K562 (cell line): ENCODE measurements at regions not wholly inside any gene's neighbourhood (a gene's known extent, or its start where the extent isn't known, plus 50 kb on each side); places are given as distances from the start of the nearest gene placed in this dataset.

Source experiments
- ATAC-seq: fragments of 200-7000 bp; cut with Tn5 transposase; 3 replicates; pipeline ENCODE4 v1.9.1; 2020; ENCODE audit warnings: moderate library complexity
- BruUV-seq: library from RNA; stranded (reverse); fragments of 400-500 nt; replicated peaks from 2 replicates; lab custom pipeline; 2021; lab: Mats Ljungman, UMichigan
- CTCF ChIA-PET: fragments of 300-600 bp; formaldehyde crosslinking; extraction: SDS; loops from one replicate; lab custom pipeline; 2021; ENCODE audit warnings: low intra/inter-chr PET ratio; lab: Yijun Ruan, JAX
- POLR2A ChIA-PET: fragments of 300-600, 350-650 bp; sonication (Branson Sonifier 250); formaldehyde crosslinking; extraction: SDS; loops from one replicate; lab custom pipeline; 2021; ENCODE audit warnings: antibody characterized with exemption, inconsistent platforms; lab: Yijun Ruan, JAX
- DNase-seq, 4 experiments: peaks; one replicate each; pipeline versions ENCODE4 v3.0.0 to v3.0.0-alpha.2; 2011 to 2018; ENCODE audit warnings: low spot score in 3 of 4, mixed read lengths in 3 of 4; ENCODE audit errors: extremely low read depth in 1 of 4
- FAIRE-seq: peaks from 2 replicates; lab custom pipeline; 2011; peaks lifted over from hg19 to GRCh38; lab: Jason Lieb, UNC
- H2AFZ ChIP-seq: 2 replicates; pipeline ENCODE4 v1.6.0; 2011; ENCODE audit warnings: low read depth, low read length, control low read depth, inconsistent platforms
- H3K27ac ChIP-seq: fragments of 200-600 bp; 3 replicates; pipeline ENCODE4 v1.8.0; 2011; ENCODE audit warnings: low read depth, mild to moderate bottlenecking, control low read depth, inconsistent platforms, low read length, moderate library complexity, mixed read lengths; ENCODE audit errors: extremely low read depth
- H3K27me3 ChIP-seq, 2 experiments: fragments of 300-600 bp in 1 of 2; 2 replicates in 1 of 2; 3 replicates in 1 of 2; pipeline versions ENCODE4 v1.6.0 to v1.8.0; 2011; ENCODE audit warnings: inconsistent platforms in 2 of 2, low read length in 2 of 2, mild to moderate bottlenecking in 1 of 2, mixed read lengths in 1 of 2, moderate library complexity in 1 of 2; ENCODE audit not compliant: control insufficient read depth in 2 of 2, insufficient read depth in 2 of 2
- H3K36me3 ChIP-seq: fragments of 300-600 bp; 3 replicates; pipeline ENCODE4 v1.8.0; 2011; ENCODE audit warnings: mild to moderate bottlenecking, low read length, inconsistent platforms; ENCODE audit not compliant: control insufficient read depth, insufficient read depth
- H3K4me1 ChIP-seq, 2 experiments: fragments of 200-600 bp in 1 of 2; replicated peaks in 1 of 2; 2 replicates in 1 of 2; 3 replicates in 1 of 2; pipeline versions ENCODE4 v1.5.1 to v1.8.0; 2011; ENCODE audit warnings: inconsistent platforms in 2 of 2, low read length in 2 of 2, mild to moderate bottlenecking in 1 of 2, mixed read lengths in 1 of 2, moderate library complexity in 1 of 2; ENCODE audit not compliant: control insufficient read depth in 2 of 2, insufficient read depth in 2 of 2
- H3K4me2 ChIP-seq: 2 replicates; pipeline ENCODE4 v1.6.1; 2011; ENCODE audit warnings: low read length, control low read depth, inconsistent platforms, mixed read lengths; ENCODE audit not compliant: insufficient read depth
- H3K4me3 ChIP-seq: fragments of 200-600 bp; sonication (generic), shearing (Covaris generic); 2 replicates; pipeline ENCODE4 v1.5.1; 2016; ENCODE audit warnings: control low read depth, inconsistent platforms
- H3K79me2 ChIP-seq: fragments of 200-600 bp; 3 replicates; pipeline ENCODE4 v1.8.0; 2011; ENCODE audit warnings: low read length, inconsistent platforms; ENCODE audit not compliant: control insufficient read depth, insufficient read depth
- H3K9ac ChIP-seq, 2 experiments: 2 replicates each; pipeline versions ENCODE4 v1.6.0 to v1.6.1; 2011; ENCODE audit warnings: low read depth in 2 of 2, low read length in 2 of 2, control low read depth in 1 of 2, inconsistent platforms in 1 of 2, mild to moderate bottlenecking in 1 of 2, mixed read lengths in 1 of 2; ENCODE audit not compliant: insufficient read depth in 1 of 2
- H3K9me1 ChIP-seq: one replicate; pipeline ENCODE4 v1.6.0; 2011; ENCODE audit warnings: inconsistent platforms, mild to moderate bottlenecking, low read length, moderate library complexity; ENCODE audit not compliant: control insufficient read depth, insufficient read depth
- H3K9me3 ChIP-seq: replicated peaks from 2 replicates; pipeline ENCODE4 v1.5.1; 2011; ENCODE audit warnings: low read depth, low read length, inconsistent platforms; ENCODE audit not compliant: control insufficient read depth, insufficient read depth
- H4K20me1 ChIP-seq: replicated peaks from 2 replicates; pipeline ENCODE4 v1.6.1; 2011; ENCODE audit warnings: low read length, inconsistent platforms, mixed read lengths; ENCODE audit not compliant: control insufficient read depth, insufficient read depth
- CBFA2T3 ChIP-seq: fragments of 450-650 bp; IDR thresholded peaks from 2 replicates; pipeline ENCODE4 v1.6.1; 2017
- ESRRA ChIP-seq: fragments of 450-650 bp; IDR thresholded peaks from 2 replicates; pipeline ENCODE4 v1.6.1; 2014; ENCODE audit warnings: low read depth, mild to moderate bottlenecking, moderate library complexity, borderline replicate concordance
- NR2F6 ChIP-seq: fragments of 450-650 bp; formaldehyde crosslinking; IDR thresholded peaks from 2 replicates; pipeline ENCODE4 v1.4.0; 2020; ENCODE audit warnings: mild to moderate bottlenecking
- YY1 ChIP-seq, 3 experiments: IDR thresholded peaks; 2 replicates each; pipeline ENCODE4 v1.6.1; 2011; ENCODE audit warnings: low read length in 2 of 3, mild to moderate bottlenecking in 2 of 3, moderate library complexity in 2 of 3, borderline replicate concordance in 1 of 3, control low read depth in 1 of 3, low read depth in 1 of 3; ENCODE audit not compliant: insufficient read depth in 3 of 3, insufficient replicate concordance in 2 of 3, control insufficient read depth in 1 of 3, insufficient read length in 1 of 3; ENCODE audit errors: extremely low read depth in 1 of 3
- ZNF23 ChIP-seq: fragments of 250-450 bp; sonication (Bioruptor Pico); IDR thresholded peaks from 2 replicates; pipeline ENCODE4 v1.4.0; 2020; ENCODE audit warnings: mild to moderate bottlenecking
- ZNF431 ChIP-seq: sonication (generic); formaldehyde crosslinking; IDR thresholded peaks from 2 replicates; pipeline ENCODE4 v1.8.0; 2022; ENCODE audit warnings: mild to moderate bottlenecking, missing genetic modification reagents
- ZNF668 ChIP-seq: fragments of 250-450 bp; sonication (Bioruptor Pico); IDR thresholded peaks from 2 replicates; pipeline ENCODE4 v1.8.0; 2022; ENCODE audit warnings: mild to moderate bottlenecking, inconsistent platforms
- ZSCAN29 ChIP-seq: fragments of 450-650 bp; IDR thresholded peaks from 2 replicates; pipeline ENCODE4 v1.6.1; 2017
- WGBS: fragments of 100-300 bp; shearing (Covaris generic); methylation state at CpG from one replicate; pipeline ENCODE4 v1.1.6; 2016; ENCODE audit warnings: low coverage, mixed read lengths; ENCODE audit not compliant: insufficient coverage; ENCODE audit errors: missing lambda C conversion rate; 5-methylcytosine and 5-hydroxymethylcytosine counted together
- in situ Hi-C: fragments of 300-500 bp; cut with MboI; formaldehyde crosslinking; loops from 4 replicates; pipeline ENCODE4 v1.15.0; 2018; ENCODE audit warnings: inconsistent platforms, mixed read lengths
- intact Hi-C: fragments of 100-400 bp; cut with micrococcal nuclease; formaldehyde crosslinking; loops from 2 replicates; pipeline ENCODE4 v1.14.2; 2022
- TF ChIP-seq, protein P1 (sequence below): sonication (generic); formaldehyde crosslinking; IDR thresholded peaks from 2 replicates; pipeline ENCODE4 v1.8.0; 2023; ENCODE audit warnings: mild to moderate bottlenecking, missing genetic modification reagents

DNA sequence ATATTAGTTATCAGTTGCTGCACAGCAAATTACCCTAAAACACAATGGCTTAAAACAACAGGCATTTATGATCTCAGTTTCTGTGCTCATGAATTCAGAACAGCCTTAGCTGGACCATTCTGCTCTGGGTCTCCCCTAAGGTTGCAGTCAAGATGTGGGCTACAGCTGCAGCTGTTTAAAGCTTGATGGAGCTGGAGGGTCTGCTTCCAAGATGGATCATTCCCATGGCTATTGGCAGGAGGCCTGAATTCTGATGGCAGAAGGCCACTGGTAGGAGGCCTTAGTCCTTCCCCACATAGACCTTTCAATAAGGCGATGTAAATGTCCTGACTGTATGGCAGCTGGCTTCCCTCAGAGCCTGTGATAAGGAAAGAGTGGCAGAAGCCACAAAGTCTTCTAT lies 118.6 kb upstream of the SERPINE2 start:
- in situ Hi-C loops (no loop called here), intact Hi-C loops (no loop called here)
- no peaks in the 10 kb centered on the region for H3K79me2 ChIP-seq
- H3K27me3 ChIP-seq: no peaks in the 10 kb centered on the region
- TF ChIP-seq ZNF23 (CRISPR knock-in tag) (no peak), CBFA2T3 (no peak), NR2F6 (CRISPR knock-in tag) (no peak), YY1 (IDR thresholded peaks at IDR 0.05; ENCODE audit: borderline replicate concordance in 1 of 3, control insufficient read depth in 1 of 3, extremely low read depth in 1 of 3, insufficient read depth in 3 of 3, insufficient read length in 1 of 3, insufficient replicate concordance in 2 of 3, low read depth in 1 of 3, low read length in 2 of 3) (no peak), ZNF668 (CRISPR knock-in tag) (no peak), ESRRA (no peak), ZNF431 (CRISPR knock-in tag) (no peak), ZSCAN29 (no peak)
- TF ChIP-seq, protein P1, sequence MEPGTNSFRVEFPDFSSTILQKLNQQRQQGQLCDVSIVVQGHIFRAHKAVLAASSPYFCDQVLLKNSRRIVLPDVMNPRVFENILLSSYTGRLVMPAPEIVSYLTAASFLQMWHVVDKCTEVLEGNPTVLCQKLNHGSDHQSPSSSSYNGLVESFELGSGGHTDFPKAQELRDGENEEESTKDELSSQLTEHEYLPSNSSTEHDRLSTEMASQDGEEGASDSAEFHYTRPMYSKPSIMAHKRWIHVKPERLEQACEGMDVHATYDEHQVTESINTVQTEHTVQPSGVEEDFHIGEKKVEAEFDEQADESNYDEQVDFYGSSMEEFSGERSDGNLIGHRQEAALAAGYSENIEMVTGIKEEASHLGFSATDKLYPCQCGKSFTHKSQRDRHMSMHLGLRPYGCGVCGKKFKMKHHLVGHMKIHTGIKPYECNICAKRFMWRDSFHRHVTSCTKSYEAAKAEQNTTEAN: no peak
- H3K4me1 ChIP-seq: no peaks in the 10 kb centered on the region
- H3K36me3 ChIP-seq: no peaks in the 10 kb centered on the region
- ATAC-seq (no peak), DNase-seq (no peak), FAIRE-seq (no peak)
- H3K4me2 ChIP-seq: no peak overlapping the region
- no peaks in the 10 kb centered on the region for H4K20me1 ChIP-seq
- CTCF ChIA-PET: no interaction called here
- no peak overlapping the region for H3K4me3 ChIP-seq
- H2AFZ ChIP-seq: no peak overlapping the region
- 0% methylated on average over 1 of the region's 1 CpG for WGBS
- no peak overlapping the region for H3K9ac ChIP-seq
- H3K27ac ChIP-seq: no peak overlapping the region
- H3K9me3 ChIP-seq: no peaks in the 10 kb centered on the region
- H3K9me1 ChIP-seq: no peaks in the 10 kb centered on the region
- POLR2A ChIA-PET: no interaction called here
- no TSS peak for BruUV-seq
